Esophagus muscularis mucosa (tissue), 4 donors: ENCODE measurements at regions not wholly inside any gene's neighbourhood (a gene's known extent, or its start where the extent isn't known, plus 50 kb on each side); places are given as distances from the start of the nearest gene placed in this dataset.

Source experiments
- DNase-seq: peaks from one replicate; pipeline ENCODE4 v3.0.0-alpha.2; 2017; ENCODE audit errors: extremely low spot score
- H3K27ac ChIP-seq, 4 donors: fragments of 200-600 bp; sonication (generic); replicated peaks in 1 of 4; 1 replicate in 3 of 4; 2 replicates in 1 of 4; pipeline ENCODE4 v1.5.1; 2016 to 2019; ENCODE audit warnings: mild to moderate bottlenecking in 1 of 4
- H3K27me3 ChIP-seq, 4 donors: fragments of 200-600 bp; sonication (generic); one replicate each; pipeline versions ENCODE4 v1.5.1 to v1.6.0; 2016 to 2019
- H3K36me3 ChIP-seq, 4 donors: fragments of 200-600 bp; sonication (generic); one replicate each; pipeline ENCODE4 v1.5.1; 2016 to 2019
- H3K4me1 ChIP-seq, 4 donors: fragments of 200-600 bp; sonication (generic); one replicate each; pipeline ENCODE4 v1.5.1; 2016 to 2019
- H3K4me3 ChIP-seq, 4 donors: fragments of 200-600 bp; sonication (generic); 1 replicate in 2 of 4; 2 replicates in 2 of 4; pipeline ENCODE4 v1.5.1; 2016 to 2019; ENCODE audit warnings: mild to moderate bottlenecking in 4 of 4, moderate library complexity in 1 of 4
- H3K9me3 ChIP-seq, 4 donors: fragments of 200-600 bp; sonication (generic); 1 replicate in 3 of 4; 2 replicates in 1 of 4; pipeline ENCODE4 v1.5.1; 2016 to 2019
- CTCF ChIP-seq, 3 experiments: fragments of 200-600 bp in 2 of 3; fragments of 450-650 bp in 1 of 3; sonication (generic) in 2 of 3; IDR thresholded peaks; one replicate each; pipeline ENCODE4 v1.5.1; 2017 to 2019; ENCODE audit warnings: antibody characterized with exemption in 3 of 3, mild to moderate bottlenecking in 2 of 3, moderate library complexity in 1 of 3
- EP300 ChIP-seq: sonication (generic); formaldehyde crosslinking; IDR thresholded peaks from one replicate; pipeline ENCODE4 v1.6.1; 2017; ENCODE audit warnings: antibody characterized with exemption
- POLR2A ChIP-seq: fragments of 450-650 bp; IDR thresholded peaks from one replicate; pipeline ENCODE4 v1.6.1; 2017; ENCODE audit warnings: antibody characterized with exemption, moderate library complexity, mild to moderate bottlenecking, low read depth
- POLR2AphosphoS5 ChIP-seq, 2 donors: sonication (generic); formaldehyde crosslinking; IDR thresholded peaks; one replicate each; pipeline ENCODE4 v1.6.1; 2017; ENCODE audit warnings: antibody characterized with exemption in 2 of 2
- WGBS: methylation state at CpG from one replicate; pipeline ENCODE4 v1.1.5; 2018; 5-methylcytosine and 5-hydroxymethylcytosine counted together
- intact Hi-C: fragments of 100-400 bp; cut with DNase I; formaldehyde crosslinking; loops from one replicate; pipeline ENCODE4 v1.15.1; 2023

GRCh38 chr2:217396165-217396564, 536.3 kb upstream of the TNP1 start:
- intact Hi-C loops = no loop called here
- no peaks in the 10 kb centered on the region for H3K36me3 ChIP-seq
- no peaks in the 10 kb centered on the region for H3K27me3 ChIP-seq
- peaks cover 14 to 58% (median 50%) of the 10 kb centered on the region in 4 donors for H3K4me1 ChIP-seq
- WGBS = 80% methylated on average over 2 of the region's 2 CpGs
- H3K9me3 ChIP-seq = no peaks in the 10 kb centered on the region
- DNase-seq = no peak
- TF ChIP-seq POLR2A (no peak), CTCF (IDR thresholded peaks at IDR 0.05) (no peak), EP300 (no peak), POLR2AphosphoS5 (IDR thresholded peaks at IDR 0.05) (no peak)
- no peak overlapping the region for H3K4me3 ChIP-seq
- H3K27ac ChIP-seq = peak overlapping the region in 1 of 4 donors; percentile 30

- H3K36me3 ChIP-seq = no peaks in the 10 kb centered on the region
- TF ChIP-seq EP300 (no peak), POLR2A (no peak), CTCF (IDR thresholded peaks at IDR 0.05) (no peak), POLR2AphosphoS5 (IDR thresholded peaks at IDR 0.05) (no peak)
- H3K4me3 ChIP-seq = no peak overlapping the region
- no peak for DNase-seq
- no peaks in the 10 kb centered on the region for H3K9me3 ChIP-seq
- no peaks in the 10 kb centered on the region for H3K27me3 ChIP-seq
- H3K27ac ChIP-seq = peak overlapping the region in 3 of 4 donors; percentile 55 to 68 (median 58)
- peaks cover 14 to 58% (median 48%) of the 10 kb centered on the region in 4 donors for H3K4me1 ChIP-seq
- 81% methylated on average over 8 of the region's 8 CpGs for WGBS
- intact Hi-C loops = no loop called here
Observed at GRCh38 chr2:217394510-217395351, 534.9 kb upstream of the TNP1 start.

GRCh38 chr2:217393585-217394032, 533.7 kb upstream of the TNP1 start:
- Histone ChIP-seq H3K4me1 (peaks cover 12 to 54% (median 48%) of the 10 kb centered on the region in 4 donors), H3K4me3 (no peak overlapping the region), H3K27me3 (no peaks in the 10 kb centered on the region), H3K36me3 (no peaks in the 10 kb centered on the region), H3K9me3 (no peaks in the 10 kb centered on the region), H3K27ac (peak overlapping the region; percentile 32 to 68 (median 56))
- WGBS = 9% methylated on average over 4 of the region's 4 CpGs
- TF ChIP-seq POLR2AphosphoS5 (IDR thresholded peaks at IDR 0.05) (peak; percentile 67 to 77), EP300 (no peak)
- intact Hi-C loops = no loop called here
- DNase-seq = peak; percentile 94

GRCh38 chr2:217392930-217393584, 533.2 kb upstream of the TNP1 start:
- WGBS = 51% methylated on average over 5 of the region's 5 CpGs
- no peak for DNase-seq
- Histone ChIP-seq H3K9me3 (no peaks in the 10 kb centered on the region), H3K27me3 (no peaks in the 10 kb centered on the region), H3K4me3 (no peak overlapping the region), H3K36me3 (no peaks in the 10 kb centered on the region), H3K4me1 (peaks cover 11 to 54% (median 48%) of the 10 kb centered on the region in 4 donors), H3K27ac (peak overlapping the region; percentile 32 to 68 (median 56))
- intact Hi-C loops = no loop called here
- TF ChIP-seq POLR2A (no peak), POLR2AphosphoS5 (IDR thresholded peaks at IDR 0.05) (no peak), EP300 (no peak), CTCF (IDR thresholded peaks at IDR 0.05) (no peak)

- Histone ChIP-seq H3K27me3 (no peaks in the 10 kb centered on the region), H3K4me1 (peaks cover 6 to 29% (median 15%) of the 10 kb centered on the region in 4 donors), H3K27ac (no peak overlapping the region), H3K4me3 (no peak overlapping the region), H3K36me3 (no peaks in the 10 kb centered on the region), H3K9me3 (no peaks in the 10 kb centered on the region)
- 74% methylated on average over 4 of the region's 4 CpGs for WGBS
- TF ChIP-seq EP300 = no peak
- DNase-seq = no peak
- intact Hi-C loops = no loop called here
Observed at GRCh38 chr2:217387776-217388387, 528.0 kb upstream of the TNP1 start.
